ENCODE measurements at regions not wholly inside any gene's neighbourhood (a gene's known extent, or its start where the extent isn't known, plus 50 kb on each side); places are given as distances from the start of the nearest gene placed in this dataset.

- H3K4me2 ChIP-seq (ENCODE audit: insufficient read depth in 1 of 2, low read depth in 2 of 2, low read length in 2 of 2) = no peak overlapping the region
Measured at GRCh38 chr12:80044694-80045046, 54.7 kb upstream of the OTOGL start.

More at GRCh38 chr12:80044694-80045046, 54.7 kb upstream of the OTOGL start:
- Histone ChIP-seq H3K9me3 (ENCODE audit: insufficient read depth in 2 of 2, low read depth in 1 of 2, low read length in 1 of 2) (no peaks in the 10 kb centered on the region), H4K5ac (ENCODE audit: insufficient read length, low read depth, low read length) (no peak overlapping the region), H2BK20ac (ENCODE audit: low read length) (no peak overlapping the region), H3K79me2 (ENCODE audit: control insufficient read depth in 1 of 2, insufficient read depth in 2 of 2, low read length in 2 of 2) (no peaks in the 10 kb centered on the region), H3K18ac (ENCODE audit: extremely low read depth, low read length) (no peak overlapping the region), H3K9ac (replicated peaks in 1 of 4; ENCODE audit: extremely low read depth in 1 of 4, low read depth in 3 of 4, low read length in 3 of 4) (no peak overlapping the region), H2AFZ (ENCODE audit: low read length) (no peak overlapping the region), H3K23me2 (ENCODE audit: low read depth, low read length) (no peaks in the 10 kb centered on the region), H3K4ac (replicated peaks; ENCODE audit: insufficient read length, low read depth, low read length) (no peak overlapping the region), H3K4me3 (ENCODE audit: extremely low read depth in 1 of 4, insufficient read depth in 2 of 4, low read depth in 3 of 4, low read length in 4 of 4) (no peak overlapping the region), H2AK5ac (ENCODE audit: low read depth, low read length) (no peak overlapping the region), H3K56ac (replicated peaks; ENCODE audit: insufficient read length, low read depth, low read length) (no peak overlapping the region), H2BK120ac (replicated peaks; ENCODE audit: low read depth, low read length) (no peak overlapping the region), H4K8ac (ENCODE audit: extremely low read depth, insufficient read depth, low read length) (no peak overlapping the region), H2BK12ac (ENCODE audit: low read depth, low read length) (no peak overlapping the region), H2BK15ac (ENCODE audit: low read length) (no peak overlapping the region), H3K23ac (ENCODE audit: insufficient read length) (no peak overlapping the region), H3K4me1 (replicated peaks in 1 of 4; ENCODE audit: control insufficient read depth in 3 of 4, insufficient read depth in 4 of 4, low read length in 3 of 4) (no peaks in the 10 kb centered on the region), H3K36me3 (ENCODE audit: control insufficient read depth in 2 of 4, insufficient read depth in 4 of 4, low read length in 3 of 4) (no peaks in the 10 kb centered on the region), H3K27me3 (replicated peaks in 1 of 4; ENCODE audit: control insufficient read depth in 3 of 4, extremely low read depth in 1 of 4, insufficient read depth in 3 of 4, low read length in 3 of 4) (no peaks in the 10 kb centered on the region), H4K91ac (replicated peaks; ENCODE audit: insufficient read length, low read length) (no peak overlapping the region), H4K20me1 (replicated peaks in 1 of 2; ENCODE audit: control insufficient read depth in 1 of 2, insufficient read depth in 2 of 2, low read length in 2 of 2) (no peaks in the 10 kb centered on the region), H3K27ac (ENCODE audit: low read depth, low read length) (no peak overlapping the region), H3K14ac (ENCODE audit: insufficient read length) (no peak overlapping the region), H2BK5ac (ENCODE audit: low read depth, low read length) (no peak overlapping the region), H3K79me1 (ENCODE audit: low read depth, low read length) (no peaks in the 10 kb centered on the region)
- TF ChIP-seq TAF7 (optimal IDR thresholded peaks at IDR 0.05; ENCODE audit: borderline replicate concordance, low read depth, low read length) (no peak), CBX5 (IDR thresholded peaks at IDR 0.05; ENCODE audit: low read depth, low read length) (no peak), ASH2L (IDR thresholded peaks at IDR 0.05; ENCODE audit: low read length) (no peak), SIN3A (conservative IDR thresholded peaks at IDR 0.05 in 1 of 2, IDR thresholded peaks at IDR 0.05 in 1 of 2; ENCODE audit: low read depth in 1 of 2, low read length in 2 of 2) (no peak), RAD21 (IDR thresholded peaks at IDR 0.05 in 1 of 2, conservative IDR thresholded peaks at IDR 0.05 in 1 of 2; ENCODE audit: low read depth in 2 of 2, low read length in 2 of 2) (no peak), TBP (IDR thresholded peaks at IDR 0.05; ENCODE audit: low read depth, low read length) (no peak), CTCF (IDR thresholded peaks at IDR 0.05; ENCODE audit: control extremely low read depth in 1 of 3, insufficient read depth in 1 of 3, low read depth in 1 of 3, low read length in 3 of 3) (no peak), NANOG (IDR thresholded peaks at IDR 0.05; ENCODE audit: insufficient read depth, low read depth, low read length, poor library complexity, severe bottlenecking) (no peak), EZH2 (IDR thresholded peaks at IDR 0.05; ENCODE audit: low read depth, low read length, severe bottlenecking) (no peak), SIX5 (IDR thresholded peaks at IDR 0.05; ENCODE audit: low read depth, low read length) (no peak)
- FAIRE-seq (no peak), DNase-seq (ENCODE audit: low read depth in 1 of 2, low spot score in 2 of 2) (no peak)
- WGBS, 2 experiments (ENCODE audit: extremely low coverage in 1 of 2, insufficient coverage in 1 of 2, insufficient read length in 1 of 2, insufficient replicate concordance in 2 of 2, low coverage in 1 of 2, low lambda C conversion rate in 2 of 2, missing lambda C conversion rate in 1 of 2) = 100% methylated on average over 1 of the region's 1 CpG; no CpG with 5 or more reads in 1 of the 2 experiments
- POLR2A ChIA-PET (ENCODE audit: partially characterized antibody) = no interaction called here
- CTCF ChIA-PET (ENCODE audit: partially characterized antibody) = no interaction called here
